ENCODE measurements at regions not wholly inside any gene's neighbourhood (a gene's known extent, or its start where the extent isn't known, plus 50 kb on each side); places are given as distances from the start of the nearest gene placed in this dataset.

DNA sequence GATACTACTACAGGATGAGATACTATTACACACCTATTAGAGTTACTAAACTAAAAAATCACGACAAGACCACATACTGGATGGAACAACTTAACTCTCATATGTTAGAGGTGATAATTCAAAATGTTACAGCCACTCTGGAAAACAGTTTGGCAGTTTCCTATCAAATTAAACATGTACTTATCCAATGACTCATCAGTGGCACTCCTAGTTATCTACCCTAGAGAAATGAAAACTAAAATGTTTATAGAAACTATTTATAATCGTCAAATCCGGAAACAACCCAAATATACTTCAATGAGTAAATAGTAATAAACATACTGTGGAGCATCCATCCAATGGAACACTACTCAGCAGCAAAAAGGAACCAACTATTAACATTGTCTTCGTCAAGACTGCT is 137.0 kb upstream of the RBBP8 start:
- TF ChIP-seq, protein P1, sequence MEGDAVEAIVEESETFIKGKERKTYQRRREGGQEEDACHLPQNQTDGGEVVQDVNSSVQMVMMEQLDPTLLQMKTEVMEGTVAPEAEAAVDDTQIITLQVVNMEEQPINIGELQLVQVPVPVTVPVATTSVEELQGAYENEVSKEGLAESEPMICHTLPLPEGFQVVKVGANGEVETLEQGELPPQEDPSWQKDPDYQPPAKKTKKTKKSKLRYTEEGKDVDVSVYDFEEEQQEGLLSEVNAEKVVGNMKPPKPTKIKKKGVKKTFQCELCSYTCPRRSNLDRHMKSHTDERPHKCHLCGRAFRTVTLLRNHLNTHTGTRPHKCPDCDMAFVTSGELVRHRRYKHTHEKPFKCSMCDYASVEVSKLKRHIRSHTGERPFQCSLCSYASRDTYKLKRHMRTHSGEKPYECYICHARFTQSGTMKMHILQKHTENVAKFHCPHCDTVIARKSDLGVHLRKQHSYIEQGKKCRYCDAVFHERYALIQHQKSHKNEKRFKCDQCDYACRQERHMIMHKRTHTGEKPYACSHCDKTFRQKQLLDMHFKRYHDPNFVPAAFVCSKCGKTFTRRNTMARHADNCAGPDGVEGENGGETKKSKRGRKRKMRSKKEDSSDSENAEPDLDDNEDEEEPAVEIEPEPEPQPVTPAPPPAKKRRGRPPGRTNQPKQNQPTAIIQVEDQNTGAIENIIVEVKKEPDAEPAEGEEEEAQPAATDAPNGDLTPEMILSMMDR (conservative IDR thresholded peaks at IDR 0.05; ENCODE audit: low read depth, low read length) = no peak
- TF ChIP-seq EZH2 (IDR thresholded peaks at IDR 0.05; ENCODE audit: borderline replicate concordance, low read depth, low read length, poor library complexity, severe bottlenecking) = no peak
